IgD-negative memory B cell (primary cell): ENCODE measurements at regions not wholly inside any gene's neighbourhood (a gene's known extent, or its start where the extent isn't known, plus 50 kb on each side); places are given as distances from the start of the nearest gene placed in this dataset.

ENCODE experiments used
- H3K27ac Mint-ChIP-seq, 3 donors: one replicate each; pipeline ENCODE4 v1.8.0; 2020 to 2022; ENCODE audit warnings: mild to moderate bottlenecking in 3 of 3, mixed read lengths in 3 of 3, moderate library complexity in 1 of 3
- H3K27me3 Mint-ChIP-seq: one replicate; pipeline ENCODE4 v1.8.0; 2021; ENCODE audit warnings: mixed read lengths
- H3K36me3 Mint-ChIP-seq: one replicate; pipeline ENCODE4 v1.8.0; 2020; ENCODE audit warnings: mild to moderate bottlenecking, mixed read lengths
- H3K4me1 Mint-ChIP-seq, 3 donors: one replicate each; pipeline ENCODE4 v1.8.0; 2020 to 2022; ENCODE audit warnings: mixed read lengths in 3 of 3, mild to moderate bottlenecking in 1 of 3
- H3K4me3 Mint-ChIP-seq, 4 donors: one replicate each; pipeline ENCODE4 v1.8.0; 2020 to 2022; ENCODE audit warnings: mild to moderate bottlenecking in 4 of 4, mixed read lengths in 4 of 4, moderate library complexity in 3 of 4
- H3K9me3 Mint-ChIP-seq, 3 donors: one replicate each; pipeline ENCODE4 v1.8.0; 2020 to 2021; ENCODE audit warnings: mixed read lengths in 3 of 3, mild to moderate bottlenecking in 1 of 3

DNA sequence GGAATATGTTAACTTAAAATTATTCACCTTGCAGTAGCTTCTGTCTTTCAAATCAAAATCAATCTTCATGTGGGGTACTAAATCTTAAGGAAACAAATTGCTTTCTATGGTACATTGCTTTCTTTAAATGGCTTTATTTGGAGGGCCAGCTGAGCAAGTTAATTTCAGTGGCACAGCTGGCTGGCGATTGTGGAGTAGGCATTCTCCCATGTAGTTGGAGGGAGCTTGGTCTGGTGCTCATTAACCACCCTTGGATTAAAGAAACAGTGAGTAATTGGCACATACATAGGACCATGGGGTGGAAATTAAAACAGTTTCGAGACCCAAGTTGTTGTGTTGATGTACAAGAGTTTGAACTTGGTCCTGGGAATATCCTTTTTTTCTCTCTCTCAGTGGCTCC, 201.3 kb upstream of the CHD6 start:
- no peak overlapping the region for H3K27ac Mint-ChIP-seq
- H3K9me3 Mint-ChIP-seq: no peaks in the 10 kb centered on the region
- H3K27me3 Mint-ChIP-seq: no peaks in the 10 kb centered on the region
- H3K4me3 Mint-ChIP-seq: no peak overlapping the region
- no peaks in the 10 kb centered on the region for H3K36me3 Mint-ChIP-seq
- no peaks in the 10 kb centered on the region for H3K4me1 Mint-ChIP-seq

DNA sequence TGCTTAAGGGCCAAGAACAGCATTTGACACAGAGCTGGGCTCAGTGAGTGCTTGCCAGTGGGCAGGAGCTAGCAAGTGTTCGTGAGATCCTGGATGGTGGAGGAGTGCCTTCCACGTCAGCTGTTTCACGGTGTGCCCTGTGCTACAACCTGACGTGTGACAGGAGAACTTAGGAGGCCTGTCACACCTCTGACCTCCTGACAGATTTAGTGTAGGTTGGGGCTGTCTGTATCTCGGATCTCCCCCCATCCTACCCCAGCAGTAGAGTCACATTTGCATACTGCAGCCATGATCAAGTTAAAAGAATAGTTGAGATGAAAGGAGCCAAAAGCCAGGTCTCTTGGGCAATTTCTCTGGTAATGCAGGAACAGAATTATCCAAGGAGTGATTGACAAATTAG, 200.8 kb upstream of the CHD6 start:
- Mint-ChIP-seq H3K36me3 (no peaks in the 10 kb centered on the region), H3K27ac (no peak overlapping the region), H3K4me1 (no peaks in the 10 kb centered on the region), H3K9me3 (no peaks in the 10 kb centered on the region), H3K4me3 (no peak overlapping the region), H3K27me3 (no peaks in the 10 kb centered on the region)

- Mint-ChIP-seq H3K27ac (no peak overlapping the region), H3K4me3 (no peak overlapping the region), H3K9me3 (peaks cover 0 to 4% (median 0%) of the 10 kb centered on the region in 3 donors), H3K27me3 (no peaks in the 10 kb centered on the region), H3K4me1 (no peaks in the 10 kb centered on the region), H3K36me3 (no peaks in the 10 kb centered on the region)
Observed at GRCh38 chr20:41818369-41818768, 200.2 kb upstream of the CHD6 start.

- Mint-ChIP-seq H3K27ac (no peak overlapping the region), H3K4me1 (no peaks in the 10 kb centered on the region), H3K4me3 (no peak overlapping the region), H3K36me3 (no peaks in the 10 kb centered on the region), H3K9me3 (peaks cover 0 to 14% (median 4%) of the 10 kb centered on the region in 3 donors), H3K27me3 (no peaks in the 10 kb centered on the region)
Observed at GRCh38 chr20:41811456-41811855, 193.3 kb upstream of the CHD6 start.

- peaks cover 0 to 2% (median 0%) of the 10 kb centered on the region in 3 donors for H3K9me3 Mint-ChIP-seq
- no peak overlapping the region for H3K27ac Mint-ChIP-seq
- peaks cover 2% of the 10 kb centered on the region for H3K27me3 Mint-ChIP-seq
- H3K36me3 Mint-ChIP-seq: no peaks in the 10 kb centered on the region
- H3K4me1 Mint-ChIP-seq: no peaks in the 10 kb centered on the region
- no peak overlapping the region for H3K4me3 Mint-ChIP-seq
Observed at GRCh38 chr20:41800040-41800439, 181.9 kb upstream of the CHD6 start.

- H3K27me3 Mint-ChIP-seq: peaks cover 2% of the 10 kb centered on the region
- no peaks in the 10 kb centered on the region for H3K4me1 Mint-ChIP-seq
- H3K4me3 Mint-ChIP-seq: no peak overlapping the region
- H3K9me3 Mint-ChIP-seq: peaks cover 0 to 2% (median 2%) of the 10 kb centered on the region in 3 donors
- H3K27ac Mint-ChIP-seq: no peak overlapping the region
- no peaks in the 10 kb centered on the region for H3K36me3 Mint-ChIP-seq
Observed at GRCh38 chr20:41798930-41799502, 180.8 kb upstream of the CHD6 start.

GRCh38 chr20:41786158-41786557, 168.0 kb upstream of the CHD6 start:
- Mint-ChIP-seq H3K4me3 (no peak overlapping the region), H3K36me3 (no peaks in the 10 kb centered on the region), H3K4me1 (no peaks in the 10 kb centered on the region), H3K27ac (no peak overlapping the region), H3K9me3 (peaks cover 0 to 3% (median 3%) of the 10 kb centered on the region in 3 donors), H3K27me3 (no peaks in the 10 kb centered on the region)

- Mint-ChIP-seq H3K27me3 (no peaks in the 10 kb centered on the region), H3K9me3 (peaks cover 0 to 5% (median 4%) of the 10 kb centered on the region in 3 donors), H3K4me1 (no peaks in the 10 kb centered on the region), H3K4me3 (no peak overlapping the region), H3K36me3 (no peaks in the 10 kb centered on the region), H3K27ac (peak overlapping the region in 2 of 3 donors; percentile 7 to 8)
Observed at GRCh38 chr20:41784209-41784958, 166.2 kb upstream of the CHD6 start.

- Mint-ChIP-seq H3K27ac (no peak overlapping the region), H3K36me3 (no peaks in the 10 kb centered on the region), H3K4me3 (no peak overlapping the region), H3K27me3 (no peaks in the 10 kb centered on the region), H3K9me3 (peaks cover 0 to 5% (median 2%) of the 10 kb centered on the region in 3 donors), H3K4me1 (no peaks in the 10 kb centered on the region)
Observed at GRCh38 chr20:41783423-41784208, 165.4 kb upstream of the CHD6 start.

- Mint-ChIP-seq H3K9me3 (peaks cover 0 to 2% (median 2%) of the 10 kb centered on the region in 3 donors), H3K4me3 (no peak overlapping the region), H3K36me3 (no peaks in the 10 kb centered on the region), H3K27ac (no peak overlapping the region), H3K4me1 (peaks cover 0 to 1% (median 0%) of the 10 kb centered on the region in 3 donors), H3K27me3 (no peaks in the 10 kb centered on the region)
Observed at GRCh38 chr20:41782730-41783406, 164.7 kb upstream of the CHD6 start.

- H3K27ac Mint-ChIP-seq: no peak overlapping the region
- H3K9me3 Mint-ChIP-seq: peaks cover 0 to 2% (median 2%) of the 10 kb centered on the region in 3 donors
- H3K4me1 Mint-ChIP-seq: peaks cover 0 to 1% (median 0%) of the 10 kb centered on the region in 3 donors
- no peaks in the 10 kb centered on the region for H3K27me3 Mint-ChIP-seq
- H3K36me3 Mint-ChIP-seq: no peaks in the 10 kb centered on the region
- H3K4me3 Mint-ChIP-seq: peak overlapping the region in 1 of 4 donors; percentile 30
Observed at GRCh38 chr20:41782255-41782654, 164.1 kb upstream of the CHD6 start.

DNA sequence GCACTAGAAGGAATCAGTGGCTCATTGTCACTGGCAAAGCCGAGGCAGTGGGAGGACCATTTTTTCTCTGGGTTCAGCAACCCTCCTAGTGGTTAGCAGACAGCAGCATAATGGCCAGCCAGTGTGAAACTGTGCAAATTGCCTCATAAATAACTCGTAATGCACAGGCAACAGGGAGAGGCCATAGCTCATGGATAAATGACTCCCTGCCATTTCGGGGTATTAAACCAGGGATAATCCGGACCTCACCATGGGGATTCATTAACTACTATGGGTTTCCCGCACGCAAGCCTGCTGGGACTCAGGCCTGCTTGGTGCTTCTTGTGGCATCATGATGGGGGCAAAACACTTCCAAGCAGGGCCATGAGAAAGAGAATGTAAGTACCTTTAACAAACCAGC, 158.2 kb upstream of the CHD6 start:
- peaks cover 2% of the 10 kb centered on the region for H3K27me3 Mint-ChIP-seq
- no peak overlapping the region for H3K4me3 Mint-ChIP-seq
- H3K4me1 Mint-ChIP-seq: peaks cover 0 to 2% (median 1%) of the 10 kb centered on the region in 3 donors
- H3K27ac Mint-ChIP-seq: no peak overlapping the region
- peaks cover 0 to 2% (median 2%) of the 10 kb centered on the region in 3 donors for H3K9me3 Mint-ChIP-seq
- no peaks in the 10 kb centered on the region for H3K36me3 Mint-ChIP-seq

DNA sequence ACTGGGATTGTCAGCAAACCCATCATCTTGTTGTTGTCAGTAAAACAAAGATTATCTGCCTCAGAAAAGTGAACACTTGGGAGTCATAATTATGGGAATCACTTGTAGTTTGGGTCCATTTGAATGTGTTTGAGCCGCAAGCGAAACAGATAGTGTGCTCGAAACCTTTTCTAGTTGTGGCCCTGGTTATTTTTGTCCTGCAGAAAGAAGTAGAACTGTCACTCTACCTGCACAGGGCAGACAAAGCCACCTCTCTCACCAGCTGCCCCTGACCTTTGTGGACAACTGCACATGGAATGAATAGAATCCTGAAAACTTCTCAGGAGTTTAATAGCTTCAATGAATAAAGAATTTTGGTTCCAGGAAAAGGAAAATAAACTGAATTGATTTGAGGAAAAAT, 156.1 kb upstream of the CHD6 start:
- Mint-ChIP-seq H3K9me3 (peaks cover 0 to under 1% (median 0%) of the 10 kb centered on the region in 3 donors), H3K27me3 (peaks cover 2% of the 10 kb centered on the region), H3K4me1 (peaks cover 0 to 2% (median 1%) of the 10 kb centered on the region in 3 donors), H3K4me3 (peak overlapping the region in 1 of 4 donors; percentile 23), H3K27ac (no peak overlapping the region), H3K36me3 (no peaks in the 10 kb centered on the region)

GRCh38 chr20:41770965-41771364, 152.8 kb upstream of the CHD6 start:
- no peak overlapping the region for H3K4me3 Mint-ChIP-seq
- no peaks in the 10 kb centered on the region for H3K9me3 Mint-ChIP-seq
- H3K4me1 Mint-ChIP-seq: peaks cover 0 to 2% (median 0%) of the 10 kb centered on the region in 3 donors
- H3K36me3 Mint-ChIP-seq: no peaks in the 10 kb centered on the region
- H3K27me3 Mint-ChIP-seq: peaks cover 2% of the 10 kb centered on the region
- no peak overlapping the region for H3K27ac Mint-ChIP-seq

GRCh38 chr20:41770427-41770826, 152.2 kb upstream of the CHD6 start:
- H3K4me1 Mint-ChIP-seq: peaks cover 0 to 2% (median 0%) of the 10 kb centered on the region in 3 donors
- no peaks in the 10 kb centered on the region for H3K9me3 Mint-ChIP-seq
- peaks cover 2% of the 10 kb centered on the region for H3K27me3 Mint-ChIP-seq
- H3K27ac Mint-ChIP-seq: no peak overlapping the region
- no peak overlapping the region for H3K4me3 Mint-ChIP-seq
- no peaks in the 10 kb centered on the region for H3K36me3 Mint-ChIP-seq
